Astrocyte (in vitro differentiated cells and primary cell): ENCODE measurements at regions not wholly inside any gene's neighbourhood (a gene's known extent, or its start where the extent isn't known, plus 50 kb on each side); places are given as distances from the start of the nearest gene placed in this dataset.

ENCODE experiments used
- DNase-seq: peaks from one replicate; pipeline ENCODE4 v3.0.0-alpha.2; 2010; ENCODE audit warnings: low read depth
- FAIRE-seq: peaks from 2 replicates; lab custom pipeline; 2011; peaks lifted over from hg19 to GRCh38; lab: Jason Lieb, UNC
- H2AFZ ChIP-seq: 2 replicates; pipeline ENCODE4 v1.6.0; 2012; ENCODE audit warnings: low read depth, low read length, inconsistent platforms
- H3K27ac ChIP-seq: 2 replicates; pipeline ENCODE4 v1.5.1; 2011; ENCODE audit warnings: low read depth, low read length, inconsistent platforms
- H3K27me3 ChIP-seq: 2 replicates; pipeline ENCODE4 v1.6.0; 2011; ENCODE audit warnings: low read length, inconsistent platforms; ENCODE audit not compliant: insufficient read depth
- H3K36me3 ChIP-seq: 2 replicates; pipeline ENCODE4 v1.5.1; 2011; ENCODE audit warnings: low read length, inconsistent platforms; ENCODE audit not compliant: insufficient read depth
- H3K4me1 ChIP-seq: 2 replicates; pipeline ENCODE4 v1.5.1; 2011; ENCODE audit warnings: low read length, inconsistent platforms; ENCODE audit not compliant: insufficient read depth
- H3K4me2 ChIP-seq: 2 replicates; pipeline ENCODE4 v1.6.0; 2012; ENCODE audit warnings: low read length, inconsistent platforms
- H3K4me3 ChIP-seq: 2 replicates; pipeline ENCODE4 v1.5.1; 2011; ENCODE audit warnings: low read depth, mild to moderate bottlenecking, low read length, inconsistent platforms; ENCODE audit not compliant: insufficient read depth
- H3K79me2 ChIP-seq: 2 replicates; pipeline ENCODE4 v1.6.0; 2012; ENCODE audit warnings: mild to moderate bottlenecking, low read length, inconsistent platforms; ENCODE audit not compliant: insufficient read depth
- H3K9ac ChIP-seq: 2 replicates; pipeline ENCODE4 v1.6.0; 2012; ENCODE audit warnings: mild to moderate bottlenecking, low read length, inconsistent platforms
- H3K9me3 ChIP-seq: 2 replicates; pipeline ENCODE4 v1.5.1; 2012; ENCODE audit warnings: low read depth, mild to moderate bottlenecking, low read length, inconsistent platforms; ENCODE audit not compliant: insufficient read depth
- H4K20me1 ChIP-seq: 2 replicates; pipeline ENCODE4 v1.6.0; 2012; ENCODE audit warnings: low read length, inconsistent platforms; ENCODE audit not compliant: insufficient read depth
- H3K27ac Mint-ChIP-seq: one replicate; pipeline ENCODE4 v1.8.0; 2021; ENCODE audit warnings: mild to moderate bottlenecking, mixed read lengths; ENCODE audit not compliant: unreplicated experiment
- H3K27me3 Mint-ChIP-seq: one replicate; pipeline ENCODE4 v1.8.0; 2021; ENCODE audit warnings: low read depth, mixed read lengths; ENCODE audit not compliant: unreplicated experiment
- H3K36me3 Mint-ChIP-seq: one replicate; pipeline ENCODE4 v1.8.0; 2021; ENCODE audit warnings: low read depth, mixed read lengths; ENCODE audit not compliant: unreplicated experiment
- H3K4me1 Mint-ChIP-seq: one replicate; pipeline ENCODE4 v1.8.0; 2021; ENCODE audit warnings: low read depth, mixed read lengths; ENCODE audit not compliant: unreplicated experiment
- H3K4me3 Mint-ChIP-seq: one replicate; pipeline ENCODE4 v1.8.0; 2021; ENCODE audit warnings: mild to moderate bottlenecking, moderate library complexity, mixed read lengths; ENCODE audit not compliant: unreplicated experiment
- H3K9me3 Mint-ChIP-seq: one replicate; pipeline ENCODE4 v1.8.0; 2021; ENCODE audit warnings: mild to moderate bottlenecking, mixed read lengths; ENCODE audit not compliant: unreplicated experiment
- EZH2 ChIP-seq: IDR thresholded peaks from 2 replicates; pipeline ENCODE4 v1.6.1; 2012; ENCODE audit warnings: mild to moderate bottlenecking, low read length, inconsistent platforms; ENCODE audit not compliant: insufficient read depth
- TF ChIP-seq, protein P1 (sequence below): IDR thresholded peaks from 2 replicates; pipeline ENCODE4 v1.5.1; 2011; ENCODE audit warnings: low read depth, mild to moderate bottlenecking, inconsistent platforms, low read length, moderate library complexity; ENCODE audit not compliant: insufficient read depth

DNA sequence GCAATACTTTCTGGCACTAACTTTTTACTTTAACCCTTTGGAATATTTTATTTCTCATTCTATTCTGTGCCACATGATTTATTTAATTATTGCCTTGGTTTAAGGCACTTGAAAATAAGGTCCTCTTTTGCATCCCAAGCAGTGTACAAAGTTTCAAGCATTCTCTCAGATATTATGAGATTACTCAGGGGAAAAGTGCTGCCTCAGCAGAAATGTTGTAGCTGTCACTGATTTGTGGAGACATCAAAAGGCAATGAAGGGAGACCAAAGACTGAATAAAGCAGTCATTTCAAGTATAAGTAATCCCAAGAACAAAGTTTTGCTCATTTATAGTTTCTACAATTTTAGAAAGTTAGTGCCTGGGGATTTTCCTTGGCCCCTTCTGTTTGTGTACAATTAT, 253.0 kb downstream of the RNF144B start:
- TF ChIP-seq EZH2 = no peak
- TF ChIP-seq, protein P1, sequence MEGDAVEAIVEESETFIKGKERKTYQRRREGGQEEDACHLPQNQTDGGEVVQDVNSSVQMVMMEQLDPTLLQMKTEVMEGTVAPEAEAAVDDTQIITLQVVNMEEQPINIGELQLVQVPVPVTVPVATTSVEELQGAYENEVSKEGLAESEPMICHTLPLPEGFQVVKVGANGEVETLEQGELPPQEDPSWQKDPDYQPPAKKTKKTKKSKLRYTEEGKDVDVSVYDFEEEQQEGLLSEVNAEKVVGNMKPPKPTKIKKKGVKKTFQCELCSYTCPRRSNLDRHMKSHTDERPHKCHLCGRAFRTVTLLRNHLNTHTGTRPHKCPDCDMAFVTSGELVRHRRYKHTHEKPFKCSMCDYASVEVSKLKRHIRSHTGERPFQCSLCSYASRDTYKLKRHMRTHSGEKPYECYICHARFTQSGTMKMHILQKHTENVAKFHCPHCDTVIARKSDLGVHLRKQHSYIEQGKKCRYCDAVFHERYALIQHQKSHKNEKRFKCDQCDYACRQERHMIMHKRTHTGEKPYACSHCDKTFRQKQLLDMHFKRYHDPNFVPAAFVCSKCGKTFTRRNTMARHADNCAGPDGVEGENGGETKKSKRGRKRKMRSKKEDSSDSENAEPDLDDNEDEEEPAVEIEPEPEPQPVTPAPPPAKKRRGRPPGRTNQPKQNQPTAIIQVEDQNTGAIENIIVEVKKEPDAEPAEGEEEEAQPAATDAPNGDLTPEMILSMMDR = no peak
- H3K36me3 ChIP-seq = no peaks in the 10 kb centered on the region
- DNase-seq (no peak), FAIRE-seq (no peak)
- H3K79me2 ChIP-seq = no peaks in the 10 kb centered on the region
- H2AFZ ChIP-seq = no peak overlapping the region
- H3K27ac ChIP-seq = no peak overlapping the region
- H3K9me3 Mint-ChIP-seq = peaks cover 9% of the 10 kb centered on the region
- no peak overlapping the region for H3K4me2 ChIP-seq
- no peak overlapping the region for H3K4me3 Mint-ChIP-seq
- H3K4me1 Mint-ChIP-seq = peaks cover 7% of the 10 kb centered on the region
- no peaks in the 10 kb centered on the region for H3K9me3 ChIP-seq
- no peak overlapping the region for H3K27ac Mint-ChIP-seq
- H4K20me1 ChIP-seq = no peaks in the 10 kb centered on the region
- H3K27me3 ChIP-seq = no peaks in the 10 kb centered on the region
- no peaks in the 10 kb centered on the region for H3K4me1 ChIP-seq
- H3K27me3 Mint-ChIP-seq = peaks cover 5% of the 10 kb centered on the region
- no peak overlapping the region for H3K9ac ChIP-seq
- H3K36me3 Mint-ChIP-seq = no peaks in the 10 kb centered on the region
- H3K4me3 ChIP-seq = no peak overlapping the region

DNA sequence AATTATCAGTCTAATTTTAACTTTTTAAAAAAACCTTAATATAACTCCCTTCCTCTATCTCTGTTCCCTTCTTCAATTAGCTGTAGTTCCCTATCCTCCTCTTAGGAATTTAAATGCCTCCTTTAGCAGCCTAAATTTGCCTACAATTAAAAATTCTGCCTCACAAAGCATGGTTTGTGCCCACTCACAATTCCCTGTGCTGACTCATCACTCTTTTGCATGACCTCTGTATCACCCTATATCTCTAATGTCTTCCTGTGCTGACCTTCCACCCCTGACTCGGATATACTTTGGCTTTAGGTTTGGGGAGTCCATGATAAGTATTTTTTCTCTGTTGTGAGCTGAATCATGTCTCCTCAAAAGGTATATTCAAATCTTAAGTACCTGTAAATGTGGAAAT, 253.6 kb downstream of the RNF144B start:
- Mint-ChIP-seq H3K4me3 (no peak overlapping the region), H3K4me1 (peaks cover 7% of the 10 kb centered on the region), H3K36me3 (no peaks in the 10 kb centered on the region), H3K27me3 (peaks cover 5% of the 10 kb centered on the region), H3K27ac (no peak overlapping the region), H3K9me3 (peaks cover 9% of the 10 kb centered on the region)
- H2AFZ ChIP-seq = no peak overlapping the region
- TF ChIP-seq, protein P1 = no peak
- TF ChIP-seq EZH2 = no peak
- H3K36me3 ChIP-seq = no peaks in the 10 kb centered on the region
- FAIRE-seq (no peak), DNase-seq (no peak)
- H3K27me3 ChIP-seq = no peaks in the 10 kb centered on the region
- no peak overlapping the region for H3K9ac ChIP-seq
- H3K79me2 ChIP-seq = no peaks in the 10 kb centered on the region
- no peak overlapping the region for H3K4me2 ChIP-seq
- no peaks in the 10 kb centered on the region for H4K20me1 ChIP-seq
- no peaks in the 10 kb centered on the region for H3K4me1 ChIP-seq
- H3K27ac ChIP-seq = no peak overlapping the region
- H3K4me3 ChIP-seq = no peak overlapping the region
- H3K9me3 ChIP-seq = no peaks in the 10 kb centered on the region

DNA sequence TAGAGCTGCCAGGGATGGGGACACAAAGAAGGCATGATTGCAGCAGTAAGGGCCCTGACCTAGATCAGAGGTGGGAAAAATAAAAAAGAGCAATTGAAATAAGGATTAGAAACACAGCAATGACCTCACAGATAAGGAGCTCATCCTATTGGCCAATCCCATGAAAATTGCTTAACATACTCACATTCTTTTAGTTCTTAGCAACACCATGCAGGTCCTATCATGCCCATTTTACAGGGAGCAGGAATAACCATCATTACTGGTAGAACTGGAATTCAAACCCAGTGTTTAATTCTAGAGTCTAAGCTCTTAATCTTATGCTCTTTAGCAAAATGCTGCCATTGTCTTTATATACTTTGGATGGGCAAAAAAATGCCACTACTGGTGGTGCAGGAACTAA, 267.7 kb downstream of the RNF144B start:
- Mint-ChIP-seq H3K36me3 (no peaks in the 10 kb centered on the region), H3K4me3 (no peak overlapping the region), H3K9me3 (peaks cover 3% of the 10 kb centered on the region), H3K27me3 (no peaks in the 10 kb centered on the region), H3K4me1 (no peaks in the 10 kb centered on the region), H3K27ac (no peak overlapping the region)
- Histone ChIP-seq H3K27ac (no peak overlapping the region), H3K4me1 (no peaks in the 10 kb centered on the region), H4K20me1 (no peaks in the 10 kb centered on the region), H3K36me3 (no peaks in the 10 kb centered on the region), H3K4me3 (no peak overlapping the region), H2AFZ (no peak overlapping the region), H3K9ac (no peak overlapping the region), H3K27me3 (no peaks in the 10 kb centered on the region), H3K79me2 (no peaks in the 10 kb centered on the region), H3K9me3 (no peaks in the 10 kb centered on the region), H3K4me2 (no peak overlapping the region)
- TF ChIP-seq EZH2 = no peak
- TF ChIP-seq, protein P1 = no peak
- DNase-seq (no peak), FAIRE-seq (no peak)
